Right renal pelvis (tissue), 4 donors: ENCODE measurements at regions not wholly inside any gene's neighbourhood (a gene's known extent, or its start where the extent isn't known, plus 50 kb on each side); places are given as distances from the start of the nearest gene placed in this dataset.
"Not testable (repeated sequence)": the region's sequence is repeated elsewhere in the genome, so short reads cannot be mapped to it uniquely, and the experiment has no call there.

Source experiments
- DNase-seq, 4 donors: peaks; one replicate each; pipeline ENCODE4 v3.0.0-alpha.2; 2013; ENCODE audit warnings: low read depth in 4 of 4, low spot score in 3 of 4, missing footprints in 1 of 4

DNA sequence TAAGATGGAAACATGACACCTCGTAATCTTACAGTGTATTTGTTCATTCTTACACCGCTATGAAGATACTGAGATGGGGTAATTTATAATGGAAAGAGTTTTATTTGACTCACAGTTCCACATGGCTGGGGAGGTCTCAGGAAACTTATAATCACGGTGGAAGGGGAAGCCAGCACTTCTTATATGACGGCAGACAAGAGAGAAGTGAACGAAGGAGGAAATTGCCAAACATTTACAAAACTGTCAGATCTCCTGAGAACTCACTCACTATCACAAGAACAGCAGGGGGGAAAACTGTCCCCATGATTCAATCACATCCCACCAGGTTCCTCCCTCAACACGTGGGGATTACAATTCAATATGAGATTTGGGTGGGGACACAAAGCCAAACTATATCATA lies 282.3 kb downstream of the HGF start:
- DNase-seq, result no peak

DNA sequence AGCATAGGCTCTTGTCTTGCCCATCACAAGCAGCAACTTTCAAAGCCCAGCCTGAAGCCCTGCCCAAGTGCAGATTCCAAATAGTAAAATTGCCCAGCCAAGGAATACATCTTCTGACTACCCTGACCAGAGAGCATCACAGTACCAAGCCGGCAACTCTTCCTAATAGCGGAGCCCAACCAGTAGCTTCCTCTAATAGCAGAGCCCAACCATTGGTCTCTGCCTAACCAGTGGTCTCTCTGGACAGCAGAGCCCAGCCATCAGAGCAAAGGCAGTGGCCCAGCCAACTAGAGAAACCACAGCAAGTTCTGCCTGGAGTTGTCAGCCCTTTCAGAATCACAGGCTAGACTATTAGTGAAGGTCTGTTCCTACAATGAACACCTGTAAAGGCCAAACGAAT lies 285.6 kb downstream of the HGF start:
- DNase-seq, result peak in 2 of 4 donors; percentile 26 to 40

DNA sequence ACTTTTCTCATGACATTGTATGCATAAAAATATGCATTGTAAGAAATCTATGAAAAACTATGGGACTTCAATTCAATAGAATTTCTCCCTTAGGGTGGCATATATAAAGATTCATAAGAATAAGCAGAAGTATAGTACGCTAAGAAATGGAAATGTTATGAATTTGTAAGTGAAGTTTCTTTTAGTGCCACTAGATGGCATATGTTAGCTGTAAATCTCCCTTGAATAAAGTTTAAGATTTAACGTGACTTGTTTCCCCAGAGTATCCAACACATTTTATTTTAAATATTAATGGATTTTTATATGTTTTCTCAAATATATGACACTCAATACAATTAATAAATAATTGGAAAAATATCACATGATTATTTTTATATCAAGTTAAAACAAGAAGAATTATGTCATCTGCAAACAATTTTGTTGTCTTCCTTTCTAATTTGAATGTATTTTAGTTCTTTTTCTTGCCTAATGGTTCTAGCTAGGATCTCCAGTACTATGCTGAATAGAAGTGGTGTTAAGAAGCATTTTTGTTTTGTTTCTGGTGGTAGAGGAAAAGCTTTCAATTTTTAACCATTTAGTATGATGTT lies 287.2 kb downstream of the HGF start:
- DNase-seq, result no peak

DNA sequence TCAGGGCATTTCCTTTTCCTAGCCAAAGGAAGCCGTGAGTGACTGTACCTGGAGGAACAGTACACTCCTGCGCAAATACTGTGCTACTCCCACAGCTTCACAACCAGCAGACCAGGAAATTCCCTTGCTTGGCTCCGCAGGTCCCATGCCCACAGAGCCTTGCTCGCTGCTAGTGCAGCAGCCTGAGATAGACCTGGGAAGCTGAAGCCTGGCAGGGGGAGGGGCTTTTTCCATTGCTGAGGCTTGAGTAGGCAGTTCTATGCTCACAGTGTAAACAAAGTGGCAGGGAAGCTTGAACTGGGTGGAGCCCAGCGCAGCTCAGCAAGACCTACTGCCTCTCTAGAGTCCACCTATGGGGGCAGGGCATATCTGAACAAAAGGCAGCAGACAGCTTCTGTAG lies 291.2 kb downstream of the HGF start:
- no peak for DNase-seq

DNA sequence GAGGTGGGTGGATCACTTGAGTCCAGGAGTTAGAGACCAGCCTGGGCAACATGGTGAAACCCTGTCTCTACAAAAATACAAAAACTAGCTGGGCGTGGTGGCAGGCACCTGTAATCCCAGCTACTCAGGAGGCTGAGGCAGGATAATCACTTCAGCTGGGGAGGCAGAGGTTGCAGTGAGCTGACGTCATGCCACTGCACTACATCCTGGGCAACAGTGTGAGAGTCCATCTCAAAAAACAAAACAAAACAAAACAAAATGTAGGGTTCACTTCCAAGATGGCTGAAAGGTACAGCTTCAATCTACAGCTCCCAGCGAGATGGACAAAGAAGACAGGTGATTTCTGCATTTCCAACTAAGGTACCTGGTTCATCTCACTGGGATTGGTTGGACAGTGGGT lies 291.6 kb downstream of the HGF start:
- not testable (repeated sequence) for DNase-seq

DNA sequence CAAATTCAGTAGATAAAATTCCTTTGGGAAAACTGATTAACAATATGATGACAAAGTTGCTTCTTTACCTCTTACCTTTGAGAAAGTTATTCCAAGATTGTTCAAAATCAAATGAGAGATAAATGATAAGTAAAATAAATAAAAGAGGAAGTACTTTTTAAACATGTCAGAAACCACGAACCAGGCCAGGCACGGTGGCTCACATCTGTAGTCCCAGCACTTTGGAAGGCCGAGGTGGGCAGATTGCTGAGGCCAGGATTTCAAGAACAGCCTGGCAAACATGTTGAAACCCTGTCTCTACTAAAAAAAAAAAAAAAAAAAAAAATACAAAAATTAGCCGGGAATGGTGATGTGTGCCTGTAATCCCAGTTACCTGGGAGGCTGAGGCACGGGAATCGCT lies 296.6 kb downstream of the HGF start:
- DNase-seq, result no peak

DNA sequence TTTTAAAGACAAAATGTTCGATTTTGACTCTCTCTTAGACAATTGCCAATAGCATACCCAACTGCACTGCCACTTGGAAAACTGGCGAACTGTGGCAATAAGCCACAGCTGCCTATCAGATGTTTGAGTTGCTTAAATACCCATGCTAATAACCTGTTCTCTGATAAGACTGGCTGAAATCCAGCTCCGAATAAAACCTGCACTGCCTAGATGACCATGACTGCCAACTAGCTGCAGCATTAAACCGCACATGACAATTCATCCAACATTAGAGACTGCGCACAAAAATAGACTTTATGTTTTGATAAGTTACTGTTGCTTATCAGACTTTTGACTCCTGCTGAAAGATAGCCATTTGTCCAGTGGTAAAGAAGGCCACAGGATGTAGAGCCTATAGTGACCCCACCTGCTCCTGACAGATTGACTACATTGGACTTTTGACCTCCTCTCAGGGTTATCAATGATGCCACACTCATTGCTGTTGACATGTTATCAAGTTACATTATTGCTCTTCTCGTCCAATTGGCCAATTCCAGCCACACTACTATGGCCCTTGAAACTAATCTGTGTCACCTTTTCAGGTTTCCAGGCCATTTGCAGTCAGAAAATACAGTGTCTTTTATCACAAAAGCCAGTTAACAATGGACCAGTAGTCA lies 299.0 kb downstream of the HGF start:
- no peak for DNase-seq

DNA sequence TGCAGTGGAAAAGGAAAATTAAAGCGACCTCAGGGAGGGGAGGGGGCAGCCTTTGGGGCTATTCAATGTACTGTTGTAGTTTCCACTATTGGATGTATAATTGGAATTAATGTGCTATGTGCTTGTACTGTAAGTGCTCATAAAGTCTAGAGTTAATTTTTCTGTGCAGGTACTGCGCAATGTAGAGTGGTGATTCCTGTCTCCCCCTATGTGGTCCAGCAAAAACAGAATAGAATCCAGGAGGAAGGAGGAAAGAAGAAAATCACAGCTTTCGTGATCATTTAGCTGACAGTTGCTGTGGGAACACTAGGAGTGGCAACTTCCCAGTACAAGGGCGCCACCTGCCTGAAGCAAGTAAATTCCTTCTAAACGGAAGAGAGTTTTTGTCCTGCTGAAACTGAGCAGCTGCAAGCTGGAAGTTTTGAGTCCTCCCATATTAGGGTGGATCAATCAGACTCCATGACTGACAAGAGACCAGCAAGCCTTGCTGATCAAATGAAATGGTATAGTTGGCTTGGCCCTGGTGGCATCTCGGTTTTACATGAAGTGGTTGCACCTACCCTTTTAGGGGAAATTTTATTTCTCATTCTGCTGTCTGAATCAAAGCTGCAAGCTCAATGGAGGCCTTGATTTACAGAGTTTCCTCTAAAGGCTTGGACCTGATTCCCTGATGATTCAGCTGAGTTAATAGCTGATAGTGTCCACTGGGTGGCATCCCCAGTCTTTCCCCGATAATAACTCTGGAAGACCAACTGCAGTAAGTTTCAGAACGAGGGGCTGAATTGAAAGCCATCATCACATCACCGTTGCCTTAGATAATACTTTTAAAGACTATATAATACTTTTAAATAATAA lies 299.8 kb downstream of the HGF start:
- peak in 2 of 4 donors; percentile 29 to 32 for DNase-seq

DNA sequence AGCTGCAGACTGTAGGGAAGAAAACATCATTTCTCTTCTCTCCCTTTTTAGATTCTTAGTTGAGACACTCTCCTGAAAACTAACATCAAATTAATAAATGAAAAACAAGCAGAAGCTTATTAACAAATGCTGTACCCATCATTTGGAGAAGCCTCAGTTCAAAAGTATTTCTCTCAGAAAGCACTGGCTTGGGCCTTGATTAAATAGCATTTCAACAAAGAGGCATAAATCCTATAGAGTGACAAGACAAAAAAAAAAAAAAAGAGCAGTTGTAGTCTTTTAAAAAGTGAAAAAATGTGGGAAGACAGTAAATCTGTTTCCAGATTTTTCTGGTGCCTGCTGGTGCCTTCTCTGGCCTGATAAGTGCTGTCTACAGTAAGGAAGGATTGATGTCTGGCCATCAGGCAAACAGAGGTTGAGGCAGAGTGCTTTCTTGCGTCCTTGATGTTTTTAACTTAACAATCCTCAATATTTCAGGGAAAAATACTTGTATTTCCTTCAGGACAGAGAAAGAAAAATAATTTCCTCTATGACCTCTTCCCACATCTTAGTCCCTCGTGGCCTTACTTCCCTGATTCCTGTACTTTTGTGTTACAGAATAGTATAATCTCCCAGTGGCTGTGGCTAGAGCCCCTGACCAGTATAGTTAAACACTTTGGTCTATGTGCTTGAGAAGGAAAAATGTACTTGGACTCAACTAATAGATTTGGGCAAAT lies 300.5 kb downstream of the HGF start:
- DNase-seq, result no peak

DNA sequence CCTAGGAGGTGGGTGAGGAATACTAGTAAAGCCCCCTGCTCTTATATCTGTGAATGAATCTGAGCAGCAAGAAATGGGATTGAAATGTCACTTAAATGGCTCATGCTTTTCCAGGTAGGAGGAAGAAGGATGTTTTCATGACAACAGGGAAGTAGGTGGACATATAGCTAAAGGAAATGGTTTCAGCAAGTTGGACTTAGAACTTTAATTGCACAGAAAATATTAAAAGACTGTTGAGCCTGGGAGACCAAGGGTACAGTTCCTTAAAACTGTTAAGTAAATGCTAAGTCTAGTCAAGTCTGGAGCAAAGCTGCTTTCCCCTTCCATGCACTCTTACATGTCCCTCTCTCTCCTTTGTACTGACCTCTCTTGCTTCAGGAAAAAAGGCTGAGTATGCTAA lies 301.3 kb downstream of the HGF start:
- DNase-seq, result no peak

DNA sequence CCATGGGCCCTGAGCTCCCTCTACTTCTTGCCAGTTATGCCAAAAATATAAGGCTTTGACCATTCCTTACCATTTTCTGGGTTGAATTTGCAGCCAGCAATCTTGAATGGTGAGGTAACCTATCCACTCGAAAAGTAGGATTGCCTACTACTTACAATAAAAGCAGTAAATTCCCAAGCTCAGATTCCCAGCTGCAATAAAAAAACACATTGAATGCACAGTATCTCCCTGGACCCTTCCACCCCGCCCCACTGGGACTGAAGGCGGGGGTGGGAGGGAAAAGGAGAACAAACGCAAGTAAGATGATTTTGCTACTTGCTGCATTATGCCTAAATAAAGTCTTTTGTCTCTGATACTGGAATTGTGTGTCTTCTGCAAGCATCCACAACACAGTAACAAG lies 301.9 kb downstream of the HGF start:
- DNase-seq, result no peak

DNA sequence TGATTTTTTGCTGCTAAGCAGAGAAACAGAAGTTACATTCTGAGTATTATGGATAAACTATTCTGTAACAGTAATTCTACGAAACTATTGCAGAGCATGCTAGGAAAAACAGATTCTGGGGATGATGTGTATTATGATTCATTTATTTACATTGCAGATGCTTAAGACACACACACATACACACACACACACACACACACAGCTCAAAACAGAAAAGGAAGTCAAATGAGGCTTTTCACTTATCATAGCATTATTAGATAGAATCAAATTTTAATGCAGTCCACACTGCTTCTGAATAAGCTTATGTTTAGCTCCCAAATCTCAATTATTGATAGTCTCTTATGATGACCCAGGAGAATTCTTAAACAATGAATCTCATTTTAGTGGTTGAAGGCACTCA lies 307.2 kb downstream of the HGF start:
- DNase-seq, result no peak

DNA sequence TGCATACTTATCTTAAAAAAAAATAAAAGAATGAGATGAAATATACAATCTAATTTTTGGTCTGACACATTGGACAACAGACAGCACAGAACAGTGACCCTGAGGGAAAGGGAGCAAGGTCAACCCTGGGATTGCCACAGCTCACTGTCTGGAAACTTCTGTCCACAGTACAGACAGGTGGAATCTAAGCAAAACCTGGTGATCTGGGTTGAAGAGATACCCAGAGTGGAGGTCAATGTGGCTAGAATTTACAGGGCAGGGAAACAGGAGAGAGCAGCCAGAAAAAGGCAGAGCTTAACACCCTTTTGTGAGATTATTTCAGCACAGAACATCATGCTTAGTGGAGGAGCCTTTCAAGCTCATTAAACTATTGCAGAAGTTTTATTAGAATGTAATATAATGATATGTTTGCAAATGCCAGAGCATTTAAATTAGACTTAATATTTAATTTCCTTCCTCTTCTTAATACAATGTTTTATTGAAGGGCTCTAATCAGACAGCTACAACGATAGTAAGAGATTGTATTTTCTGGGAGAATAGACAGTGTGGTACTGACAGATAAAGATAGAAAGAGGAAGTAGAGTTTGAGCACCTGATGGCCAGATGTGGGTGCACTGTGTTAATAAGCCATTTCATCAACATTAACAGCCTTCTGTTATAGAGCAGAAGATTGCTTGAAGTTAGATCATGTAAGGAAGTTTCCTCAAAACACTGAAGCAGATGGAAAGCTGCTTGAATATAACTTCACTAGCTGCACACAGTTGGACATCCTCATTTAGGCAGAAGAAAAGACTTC lies 309.4 kb downstream of the HGF start:
- DNase-seq, result no peak

DNA sequence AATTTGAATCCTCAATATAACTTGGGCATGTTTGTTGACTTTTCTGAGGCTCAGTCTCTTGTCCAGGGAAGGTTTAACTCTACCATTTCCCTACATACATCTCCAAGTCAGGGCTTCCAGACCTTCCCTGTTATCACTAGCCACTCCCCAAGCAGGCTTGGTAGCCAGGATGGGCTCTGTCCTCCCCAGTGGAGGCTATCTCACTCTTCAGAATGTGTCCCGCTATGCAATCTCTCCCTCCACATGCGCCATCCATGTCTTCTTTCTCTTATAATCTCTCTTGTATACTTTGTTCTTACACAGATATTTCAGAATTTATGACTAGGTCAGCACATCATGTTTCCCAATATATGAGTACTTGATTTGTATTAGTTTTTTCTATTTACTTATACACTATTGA lies 310.4 kb downstream of the HGF start:
- DNase-seq, result no peak

DNA sequence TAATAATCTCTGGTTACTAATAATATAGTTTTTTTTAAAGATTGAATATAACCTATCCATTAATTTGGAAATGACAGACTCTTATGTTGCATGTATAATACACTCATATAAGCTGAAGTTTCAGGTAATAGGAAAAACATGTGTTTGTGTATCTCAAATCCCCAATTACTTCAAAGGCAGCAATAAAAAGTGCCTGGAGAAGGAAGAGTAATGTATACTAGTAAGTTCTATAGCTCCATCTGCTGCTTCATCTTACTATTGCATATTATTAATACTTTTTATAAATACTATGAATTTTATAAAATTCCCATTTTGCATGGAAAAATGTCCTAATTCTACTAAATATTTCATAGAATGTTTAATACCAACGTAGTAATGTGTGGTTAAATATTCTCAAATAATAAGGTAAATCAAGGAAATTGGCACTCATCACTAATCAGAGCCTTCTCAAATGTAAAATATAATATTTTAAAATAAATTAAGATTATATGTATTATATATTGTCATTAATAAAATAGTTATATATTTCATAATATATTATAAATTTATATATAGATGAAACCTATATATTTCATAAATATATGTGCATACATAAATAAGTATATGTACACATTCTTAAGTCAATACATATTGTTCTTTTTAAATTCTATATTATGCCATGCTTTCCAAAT lies 311.9 kb downstream of the HGF start:
- DNase-seq, result no peak

DNA sequence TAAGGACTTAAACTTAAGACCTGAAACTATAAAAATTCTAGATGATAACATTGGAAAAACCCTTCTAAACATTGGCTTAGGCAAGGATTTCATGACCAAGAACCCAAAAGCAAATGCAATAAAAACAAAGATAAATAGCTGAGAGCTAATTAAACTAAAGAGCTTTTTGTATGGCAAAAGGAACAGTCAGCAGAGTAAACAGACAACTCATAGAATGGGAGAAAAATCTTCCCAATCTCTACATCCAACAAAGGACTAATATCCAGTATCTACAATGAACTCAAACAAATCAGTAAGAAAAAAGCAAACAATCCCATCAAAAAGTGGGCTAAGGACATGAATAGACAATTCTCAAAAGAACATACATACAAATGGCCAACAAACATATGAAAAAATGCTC lies 316.1 kb downstream of the HGF start:
- not testable (repeated sequence) for DNase-seq

DNA sequence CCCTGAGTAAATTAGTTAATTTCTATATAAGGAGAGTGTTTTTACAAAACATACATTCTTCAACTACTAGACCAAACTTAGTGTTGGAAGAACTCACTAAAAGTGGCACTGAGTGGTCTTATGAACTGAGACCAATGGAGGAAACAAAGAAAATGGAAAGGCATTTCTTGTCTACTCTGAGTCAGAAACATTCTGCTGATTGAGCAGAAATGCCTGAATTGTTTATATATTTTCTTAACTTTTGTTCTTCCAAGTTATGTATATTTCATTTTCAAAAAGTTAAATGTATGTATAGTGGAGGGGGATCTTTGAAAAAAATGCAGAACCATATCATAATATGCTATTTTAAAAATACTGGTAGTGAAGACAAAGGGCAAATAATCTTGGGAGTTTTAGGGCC lies 320.7 kb downstream of the HGF start:
- no peak for DNase-seq

DNA sequence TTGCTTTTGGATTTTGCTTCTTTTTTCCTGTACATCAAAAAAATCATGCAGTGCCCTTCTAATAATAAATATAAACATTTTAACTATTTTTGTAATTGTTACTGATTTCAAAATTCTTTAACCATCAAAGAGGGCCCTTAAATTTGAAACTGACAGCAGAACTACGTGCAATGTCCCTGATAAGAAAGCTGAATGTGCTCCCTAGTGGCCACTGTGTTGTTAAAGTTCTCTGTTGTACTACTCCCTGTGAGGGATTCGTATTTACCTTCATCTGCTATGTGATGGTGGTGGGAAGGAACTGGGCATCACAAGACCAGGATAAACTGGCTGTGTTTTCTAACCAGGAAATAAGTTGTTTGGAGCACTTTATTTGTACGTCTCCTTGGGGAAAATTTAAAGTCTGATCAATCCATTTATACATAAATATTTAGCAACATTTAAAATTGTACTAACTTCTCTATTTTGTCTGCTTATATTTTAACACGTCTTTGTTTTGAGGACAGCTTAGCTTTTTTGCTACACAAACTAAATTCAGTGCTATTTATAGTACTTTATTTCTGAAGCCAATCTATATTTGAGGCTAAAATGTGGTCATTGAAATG lies 322.4 kb downstream of the HGF start:
- DNase-seq, result no peak

DNA sequence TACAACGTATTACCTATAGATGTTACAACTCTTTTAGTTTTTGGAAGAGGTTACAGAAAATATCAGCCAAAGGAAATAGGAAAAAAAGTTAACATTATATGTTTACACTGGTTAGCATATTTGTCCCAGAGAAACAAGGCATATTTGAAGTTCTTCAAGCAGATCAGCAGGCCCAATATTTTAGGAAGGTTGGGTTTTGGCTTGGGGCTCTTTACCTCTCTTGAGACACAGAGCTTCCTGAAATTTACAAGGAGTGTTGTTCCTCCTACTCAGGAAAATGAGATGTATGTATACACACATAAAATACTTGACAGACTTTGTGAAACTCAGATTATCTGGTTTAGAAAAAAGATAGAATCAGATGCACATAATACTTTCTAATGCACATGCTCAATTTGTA lies 323.6 kb downstream of the HGF start:
- DNase-seq, result no peak

DNA sequence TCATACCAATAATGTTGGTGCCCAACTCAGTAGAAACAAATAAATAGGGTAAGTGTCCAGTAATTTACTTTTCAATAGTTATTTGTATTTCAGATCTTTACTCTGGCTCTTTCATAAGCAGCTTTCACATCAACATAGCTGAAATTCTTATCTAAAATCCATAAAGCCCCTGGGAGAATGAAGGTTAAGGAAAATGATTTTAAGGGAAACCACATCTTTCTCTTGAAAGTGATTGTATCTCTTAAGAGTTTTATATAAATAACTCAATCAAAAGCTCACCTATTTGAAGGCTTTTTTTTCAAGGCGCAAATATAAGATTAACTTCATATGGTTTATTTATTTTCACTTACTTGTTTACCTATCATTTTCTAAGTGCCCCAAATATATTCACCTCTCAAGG lies 324.4 kb downstream of the HGF start:
- DNase-seq, result no peak
